ENCODE measurements at regions not wholly inside any gene's neighbourhood (a gene's known extent, or its start where the extent isn't known, plus 50 kb on each side); places are given as distances from the start of the nearest gene placed in this dataset.
"Not testable (repeated sequence)": the region's sequence is repeated elsewhere in the genome, so short reads cannot be mapped to it uniquely, and the experiment has no call there.

DNA sequence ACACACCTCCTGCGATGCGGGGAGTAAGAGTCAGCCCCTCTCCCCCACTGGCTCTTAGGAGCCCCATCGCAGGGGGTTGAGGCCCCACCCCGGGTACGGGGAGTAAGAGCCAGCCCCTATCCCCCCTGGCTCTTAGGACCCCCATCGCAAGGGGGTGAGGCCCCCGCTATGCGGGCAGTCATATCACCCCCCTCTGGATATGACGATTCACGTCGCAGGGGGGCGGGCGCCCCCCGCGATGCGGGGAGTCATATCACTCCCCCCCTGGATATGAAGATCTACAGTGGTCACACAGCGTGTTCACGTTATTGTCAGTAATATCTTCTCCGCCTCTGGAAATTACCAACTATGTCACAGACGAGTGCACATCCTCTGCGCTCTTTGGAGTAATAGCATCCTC is 61.1 kb downstream of the DEFB131A start:
- H3K27ac ChIP-seq; H3K9me3 ChIP-seq; H3K4me1 ChIP-seq; DNase-seq; H3K27me3 ChIP-seq; intact Hi-C loops (cut with DNase I); H3K36me3 ChIP-seq; H3K4me3 ChIP-seq: not testable (repeated sequence)
- 93% methylated on average over 5 of the region's 21 CpGs; no CpG with 5 or more reads in 1 of the 2 donors for WGBS, 2 donors

DNA sequence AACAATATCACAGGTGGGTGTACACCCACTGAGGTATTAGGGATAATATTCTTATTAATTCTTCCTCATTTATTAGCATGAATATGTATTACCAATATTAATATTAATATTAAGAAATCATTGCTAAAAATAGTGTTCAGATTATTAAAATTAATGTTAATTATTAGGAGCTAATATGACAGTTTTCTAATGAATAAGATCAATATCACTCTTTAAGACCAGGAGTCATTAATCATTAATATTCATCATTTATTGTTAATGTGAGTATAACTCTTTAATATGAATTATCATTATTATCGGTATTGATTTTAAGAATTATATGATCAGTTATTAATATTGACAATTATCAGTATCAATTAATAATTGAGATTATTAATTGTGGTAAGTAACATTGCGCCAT is 62.5 kb downstream of the DEFB131A start:
- H3K4me3 ChIP-seq; H3K27me3 ChIP-seq; H3K27ac ChIP-seq; H3K9me3 ChIP-seq; DNase-seq; intact Hi-C loops (cut with DNase I); H3K36me3 ChIP-seq; H3K4me1 ChIP-seq: not testable (repeated sequence)
- WGBS, 2 donors = 76 to 100% methylated on average over 2 of the region's 2 CpGs

DNA sequence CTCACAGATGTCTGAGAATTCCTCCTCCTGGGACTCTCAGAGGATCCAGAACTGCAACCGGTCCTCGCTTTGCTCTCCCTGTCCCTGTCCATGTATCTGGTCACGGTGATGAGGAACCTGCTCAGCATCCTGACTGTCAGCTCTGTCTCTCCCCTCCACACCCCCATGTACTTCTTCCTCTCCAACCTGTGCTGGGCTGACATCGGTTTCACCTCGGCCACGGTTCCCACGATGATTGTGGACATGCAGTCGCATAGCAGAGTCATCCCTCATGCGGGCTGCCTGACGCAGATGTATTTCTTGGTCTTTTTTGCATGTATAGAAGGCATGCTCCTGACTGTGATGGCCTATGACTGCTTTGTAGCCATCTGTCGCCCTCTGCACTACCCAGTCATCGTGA is 68.7 kb downstream of the DEFB131A start:
- H3K36me3 ChIP-seq; H3K4me3 ChIP-seq; DNase-seq; H3K9me3 ChIP-seq; H3K27me3 ChIP-seq; H3K4me1 ChIP-seq; intact Hi-C loops (cut with DNase I); H3K27ac ChIP-seq: not testable (repeated sequence)
- WGBS, 2 donors = 81 to 83% methylated on average over 12 of the region's 12 CpGs

DNA sequence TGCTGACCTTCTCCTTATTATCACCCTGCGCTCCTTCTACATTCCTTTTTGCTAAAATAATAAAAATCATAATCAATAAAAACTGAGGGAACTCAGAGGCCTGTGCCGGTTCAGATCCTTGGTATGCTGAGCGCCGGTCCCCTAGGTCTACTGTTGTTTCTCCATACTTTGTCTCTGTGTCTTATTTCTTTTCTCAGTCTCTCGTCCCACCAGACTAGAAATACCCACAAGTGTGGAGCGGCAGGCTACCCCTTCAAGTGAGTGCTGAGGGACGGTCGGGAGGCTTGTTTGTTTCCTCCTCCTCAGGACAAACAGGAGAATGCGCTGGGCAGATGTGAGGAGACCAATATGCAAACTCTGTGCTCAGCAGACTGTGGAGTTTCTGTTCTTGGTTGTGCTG is 75.4 kb downstream of the DEFB131A start:
- 66 to 73% methylated on average over 7 to 9 of the region's 9 CpGs for WGBS, 2 donors
- H3K4me1 ChIP-seq; H3K27ac ChIP-seq; H3K36me3 ChIP-seq; H3K9me3 ChIP-seq; H3K27me3 ChIP-seq; DNase-seq; H3K4me3 ChIP-seq; intact Hi-C loops (cut with DNase I): not testable (repeated sequence)

DNA sequence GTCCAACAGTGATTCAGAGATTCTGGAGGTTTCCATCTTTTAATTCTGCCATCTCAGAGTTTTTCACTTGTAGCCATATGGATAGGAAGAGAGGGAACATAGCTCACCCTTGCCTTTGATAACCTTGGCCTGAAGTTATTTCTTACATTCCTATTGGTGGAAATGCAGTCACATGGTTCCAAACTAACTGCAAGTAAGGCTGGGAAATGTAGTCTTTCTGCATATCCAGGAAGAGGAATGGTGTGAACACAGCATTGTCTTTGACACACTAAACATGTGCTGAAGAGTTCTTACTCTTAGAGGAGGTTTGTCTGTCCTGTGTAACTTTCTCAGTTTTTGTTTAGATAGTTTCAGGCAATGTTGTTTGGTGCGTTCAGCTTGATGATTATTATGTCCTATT is 78.7 kb downstream of the DEFB131A start:
- DNase-seq; H3K9me3 ChIP-seq; intact Hi-C loops (cut with DNase I); H3K27me3 ChIP-seq; H3K27ac ChIP-seq; H3K36me3 ChIP-seq; H3K4me1 ChIP-seq; H3K4me3 ChIP-seq: not testable (repeated sequence)
- 100% methylated on average over 1 of the region's 1 CpG for WGBS, 2 donors

DNA sequence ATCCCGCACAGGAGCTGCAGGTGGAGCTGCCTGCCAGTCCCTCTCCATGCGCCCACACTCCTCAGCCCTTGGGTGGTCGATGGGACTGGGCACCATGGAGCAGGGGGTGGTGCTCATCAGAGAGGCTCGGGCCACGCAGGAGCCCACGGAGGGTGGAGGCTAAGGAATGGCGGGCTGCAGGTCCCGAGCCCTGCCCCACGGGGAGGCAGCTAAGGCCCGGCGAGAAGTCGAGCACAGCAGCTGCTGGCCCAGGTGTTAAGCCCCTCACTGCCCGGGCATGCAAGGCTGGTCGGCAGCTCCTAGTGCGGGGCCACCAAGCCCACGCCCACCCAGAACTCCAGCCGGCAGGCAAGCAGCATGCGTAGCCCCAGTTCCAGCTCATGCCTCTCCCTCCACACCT is 80.2 kb downstream of the DEFB131A start:
- H3K4me1 ChIP-seq; H3K4me3 ChIP-seq; H3K27ac ChIP-seq; H3K9me3 ChIP-seq; H3K27me3 ChIP-seq; intact Hi-C loops (cut with DNase I); DNase-seq; H3K36me3 ChIP-seq: not testable (repeated sequence)
- 100% methylated on average over 1 of the region's 18 CpGs; no CpG with 5 or more reads in 1 of the 2 donors for WGBS, 2 donors

DNA sequence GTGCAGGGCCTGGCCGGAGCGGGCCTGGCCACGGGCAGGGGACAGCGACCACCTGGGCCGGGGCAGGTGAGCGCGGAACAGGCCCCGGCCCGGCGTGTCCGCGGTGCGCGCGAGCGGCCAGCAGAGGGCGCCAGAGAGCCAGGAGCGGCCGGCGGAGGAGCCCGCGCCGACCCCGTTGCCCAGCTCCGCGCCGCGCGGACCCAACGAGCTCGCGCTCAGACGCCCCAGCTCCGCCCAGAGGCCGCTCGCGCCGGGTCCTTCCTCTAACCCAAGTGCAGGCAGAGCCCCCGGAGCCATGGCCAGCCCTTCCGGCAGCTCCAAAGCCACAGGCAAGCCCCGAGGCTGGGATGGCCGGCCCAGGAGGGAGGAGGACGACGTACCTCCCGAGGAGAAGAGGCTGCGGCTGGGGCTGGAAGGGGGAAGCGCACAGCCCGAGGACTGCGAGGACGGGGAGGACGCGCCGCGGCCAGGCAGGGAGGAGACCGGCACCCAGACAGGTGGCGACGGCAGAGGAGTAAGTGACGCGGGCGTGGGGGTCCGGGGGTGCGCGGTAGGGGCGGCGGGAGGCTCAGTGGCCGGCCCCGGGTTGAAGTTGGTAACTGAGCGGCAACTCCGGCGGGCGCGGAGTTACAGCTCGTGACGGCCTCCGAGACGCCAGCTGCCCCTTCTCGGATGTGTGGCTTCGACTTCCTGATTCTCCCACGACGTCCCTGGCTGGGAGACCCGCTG is 88.1 kb downstream of the DEFB131A start:
- H3K36me3 ChIP-seq, H3K9me3 ChIP-seq: not testable (repeated sequence)
- TF ChIP-seq, protein P1, sequence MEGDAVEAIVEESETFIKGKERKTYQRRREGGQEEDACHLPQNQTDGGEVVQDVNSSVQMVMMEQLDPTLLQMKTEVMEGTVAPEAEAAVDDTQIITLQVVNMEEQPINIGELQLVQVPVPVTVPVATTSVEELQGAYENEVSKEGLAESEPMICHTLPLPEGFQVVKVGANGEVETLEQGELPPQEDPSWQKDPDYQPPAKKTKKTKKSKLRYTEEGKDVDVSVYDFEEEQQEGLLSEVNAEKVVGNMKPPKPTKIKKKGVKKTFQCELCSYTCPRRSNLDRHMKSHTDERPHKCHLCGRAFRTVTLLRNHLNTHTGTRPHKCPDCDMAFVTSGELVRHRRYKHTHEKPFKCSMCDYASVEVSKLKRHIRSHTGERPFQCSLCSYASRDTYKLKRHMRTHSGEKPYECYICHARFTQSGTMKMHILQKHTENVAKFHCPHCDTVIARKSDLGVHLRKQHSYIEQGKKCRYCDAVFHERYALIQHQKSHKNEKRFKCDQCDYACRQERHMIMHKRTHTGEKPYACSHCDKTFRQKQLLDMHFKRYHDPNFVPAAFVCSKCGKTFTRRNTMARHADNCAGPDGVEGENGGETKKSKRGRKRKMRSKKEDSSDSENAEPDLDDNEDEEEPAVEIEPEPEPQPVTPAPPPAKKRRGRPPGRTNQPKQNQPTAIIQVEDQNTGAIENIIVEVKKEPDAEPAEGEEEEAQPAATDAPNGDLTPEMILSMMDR (IDR thresholded peaks at IDR 0.05) = peak; percentile 62 to 94 (median 87)
- Histone ChIP-seq H3K27ac (peak overlapping the region in 2 of 4 donors; percentile 25 to 38), H3K4me1 (peaks cover 3 to 13% (median 6%) of the 10 kb centered on the region in 3 donors), H3K27me3 (peaks cover 0 to 44% (median 0%) of the 10 kb centered on the region in 4 donors), H3K4me3 (peak overlapping the region; percentile 33 to 78 (median 54))
- intact Hi-C loops (cut with DNase I) = loop anchor here (2.0 kb wide), 1 partner anchor 127 kb away; no protein-coding TSS in a partner anchor
- WGBS, 2 donors = 0% methylated on average over 4 to 12 of the region's 81 CpGs
- peak; percentile 2 for DNase-seq

DNA sequence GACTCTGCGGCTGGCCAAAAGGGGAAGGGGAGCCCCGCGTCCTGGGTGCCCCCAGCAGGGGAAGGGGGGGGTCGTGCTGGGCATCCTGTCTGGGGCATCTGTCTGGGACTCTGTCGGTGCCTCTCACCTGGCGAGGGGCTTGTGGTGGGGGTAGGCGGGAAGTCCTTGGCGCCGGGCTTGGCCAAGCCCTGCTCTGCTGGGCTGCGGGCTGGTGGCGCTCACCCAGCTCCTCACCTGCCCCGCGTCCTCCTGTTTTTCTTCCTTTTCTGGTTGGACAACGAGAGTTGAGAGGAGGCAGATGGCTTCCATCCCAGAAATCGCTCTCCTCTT is 88.6 kb downstream of the DEFB131A start:
- DNase-seq, H3K36me3 ChIP-seq, H3K9me3 ChIP-seq, H3K27ac ChIP-seq: not testable (repeated sequence)
- Histone ChIP-seq H3K27me3 (peaks cover 0 to 41% (median 0%) of the 10 kb centered on the region in 4 donors), H3K4me1 (peaks cover 3 to 13% (median 6%) of the 10 kb centered on the region in 3 donors), H3K4me3 (peak overlapping the region in 3 of 4 donors; percentile 54 to 78 (median 55))
- intact Hi-C loops (cut with DNase I) = loop anchor here (2.0 kb wide), 1 partner anchor 126 kb away; no protein-coding TSS in a partner anchor
- 20% methylated on average over 4 of the region's 15 CpGs; no CpG with 5 or more reads in 1 of the 2 donors for WGBS, 2 donors

DNA sequence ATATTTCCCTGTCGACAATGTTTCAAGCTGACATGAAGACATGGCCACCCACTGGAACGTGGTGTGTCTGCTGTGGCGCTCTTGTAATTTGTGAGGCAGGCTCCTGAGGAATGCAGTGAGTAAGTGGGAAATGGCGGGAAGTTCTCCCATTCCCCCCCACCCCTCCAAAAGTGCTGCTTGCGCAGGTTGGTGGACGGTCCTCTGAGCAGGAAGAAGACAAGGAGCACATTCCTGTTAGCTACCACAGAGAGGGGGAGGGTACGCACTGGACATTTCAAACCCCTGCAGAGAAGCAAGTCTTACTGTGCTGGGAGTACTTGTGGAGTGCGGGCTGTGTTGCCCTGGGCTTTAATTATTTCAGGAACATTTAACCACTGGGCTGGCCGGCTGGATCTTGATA is 92.9 kb downstream of the DEFB131A start:
- 76 to 88% methylated on average over 6 to 7 of the region's 9 CpGs for WGBS, 2 donors
- DNase-seq; intact Hi-C loops (cut with DNase I); H3K4me1 ChIP-seq; H3K36me3 ChIP-seq; H3K27ac ChIP-seq; H3K9me3 ChIP-seq; H3K4me3 ChIP-seq: not testable (repeated sequence)
- peaks cover 0 to 15% (median 0%) of the 10 kb centered on the region in 4 donors for H3K27me3 ChIP-seq

DNA sequence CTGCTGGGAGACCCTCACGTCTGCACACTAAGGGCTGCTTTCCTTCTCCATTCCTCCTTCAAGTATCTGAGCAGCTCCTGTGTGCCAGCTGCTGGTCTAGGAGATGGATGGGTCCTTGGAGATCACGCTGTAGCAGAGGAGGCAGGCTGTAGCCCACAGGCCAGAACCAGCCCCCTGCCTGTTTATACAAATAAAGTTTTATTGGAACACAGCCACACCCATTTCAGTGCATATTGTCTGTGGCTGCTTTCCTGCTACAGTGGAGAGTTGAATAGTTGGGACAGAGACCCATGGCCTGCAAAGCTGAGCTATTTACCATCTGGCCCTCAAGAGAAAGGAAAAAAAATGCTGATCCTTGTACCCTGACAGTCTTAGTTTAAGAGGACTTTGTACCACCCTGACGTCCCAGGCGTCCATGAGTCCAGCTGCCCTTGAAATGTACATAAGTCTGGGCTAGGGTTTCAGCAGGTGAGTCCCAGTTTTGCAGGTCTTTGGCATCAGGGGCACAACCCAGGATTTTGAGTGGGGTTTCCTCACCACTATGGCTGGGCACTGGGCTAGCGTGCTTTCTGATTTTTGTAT is 95.8 kb downstream of the DEFB131A start:
- DNase-seq; H3K27ac ChIP-seq; H3K27me3 ChIP-seq; H3K4me1 ChIP-seq; intact Hi-C loops (cut with DNase I); H3K4me3 ChIP-seq; H3K36me3 ChIP-seq; H3K9me3 ChIP-seq: not testable (repeated sequence)
- whole genome bisulfite sequencing, 2 donors = 86 to 88% methylated on average over 3 to 5 of the region's 5 CpGs

DNA sequence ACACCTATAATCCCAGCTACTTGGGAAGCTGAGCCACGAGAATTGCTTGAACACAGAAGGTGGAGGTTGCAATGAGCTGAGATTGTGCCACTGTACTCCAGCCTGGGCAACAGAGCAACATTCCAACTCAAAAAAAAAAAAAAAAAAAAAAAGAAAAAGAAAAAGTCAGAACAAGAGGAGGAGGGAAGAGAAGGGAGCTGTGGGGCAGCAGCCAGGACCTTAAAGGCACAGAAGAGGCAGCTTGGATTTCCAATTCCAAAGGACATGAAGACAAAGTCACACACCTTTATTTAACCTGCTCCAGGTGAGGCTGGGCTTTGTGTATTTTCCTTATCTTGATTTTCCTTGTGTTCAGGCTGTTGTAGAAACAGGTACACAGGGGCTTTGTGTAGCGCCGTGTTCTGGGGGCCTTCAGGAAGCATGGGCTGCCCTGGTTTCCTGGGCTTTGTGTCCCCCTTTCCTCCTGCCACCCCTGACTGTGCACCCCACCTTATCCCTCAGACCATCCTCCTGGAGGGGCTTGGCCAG is 97.2 kb downstream of the DEFB131A start:
- intact Hi-C loops (cut with DNase I); H3K27me3 ChIP-seq; H3K9me3 ChIP-seq; H3K4me3 ChIP-seq; DNase-seq; H3K4me1 ChIP-seq; H3K36me3 ChIP-seq; H3K27ac ChIP-seq: not testable (repeated sequence)
- 51 to 62% methylated on average over 3 of the region's 3 CpGs for WGBS, 2 donors

DNA sequence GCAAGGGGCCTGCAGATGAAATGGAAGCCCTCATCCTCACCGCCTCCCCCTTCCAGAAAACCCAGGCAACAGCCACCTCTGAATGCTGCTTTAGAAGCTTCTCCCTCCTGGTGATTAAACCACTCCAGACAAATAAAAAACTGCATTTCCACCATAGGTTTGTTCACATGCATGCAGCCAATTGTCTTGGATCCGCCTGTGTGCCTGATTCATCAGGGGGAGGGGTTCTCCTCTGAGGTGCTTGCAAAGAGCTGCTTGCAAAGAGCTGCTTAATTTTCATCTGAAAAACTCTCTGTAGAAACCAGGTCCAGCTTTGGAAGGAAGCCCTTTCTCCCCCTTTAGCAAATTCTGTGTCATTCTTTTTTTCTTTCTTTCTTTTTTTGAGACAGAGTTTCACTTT is 100.6 kb downstream of the DEFB131A start:
- DNase-seq; H3K27ac ChIP-seq; intact Hi-C loops (cut with DNase I); H3K4me1 ChIP-seq; H3K36me3 ChIP-seq; H3K4me3 ChIP-seq; H3K27me3 ChIP-seq; H3K9me3 ChIP-seq: not testable (repeated sequence)
- WGBS, 2 donors = 20 to 100% methylated on average over 1 to 2 of the region's 2 CpGs
